Prostate gland (tissue), 2 donors: ENCODE measurements at regions not wholly inside any gene's neighbourhood (a gene's known extent, or its start where the extent isn't known, plus 50 kb on each side); places are given as distances from the start of the nearest gene placed in this dataset.

Experiments used
- POLR2A ChIP-seq: fragments of 450-650 bp; IDR thresholded peaks from one replicate; pipeline ENCODE4 v1.6.1; 2016; ENCODE audit warnings: antibody characterized with exemption, mild to moderate bottlenecking
- POLR2AphosphoS5 ChIP-seq: sonication (generic); formaldehyde crosslinking; IDR thresholded peaks from one replicate; pipeline ENCODE4 v1.6.1; 2017; ENCODE audit warnings: antibody characterized with exemption
- TF ChIP-seq, protein P1 (sequence below), 4 experiments: fragments of 200-600 bp in 2 of 4; fragments of 450-650 bp in 2 of 4; sonication (generic) in 2 of 4; IDR thresholded peaks; 1 replicate in 3 of 4; 2 replicates in 1 of 4; pipeline ENCODE4 v1.5.1; 2016 to 2019; ENCODE audit warnings: antibody characterized with exemption in 4 of 4, mild to moderate bottlenecking in 2 of 4, moderate library complexity in 2 of 4

GRCh38 chr5:51987669-51988209 is 604.5 kb downstream of the ISL1 start:
- TF ChIP-seq, protein P1, sequence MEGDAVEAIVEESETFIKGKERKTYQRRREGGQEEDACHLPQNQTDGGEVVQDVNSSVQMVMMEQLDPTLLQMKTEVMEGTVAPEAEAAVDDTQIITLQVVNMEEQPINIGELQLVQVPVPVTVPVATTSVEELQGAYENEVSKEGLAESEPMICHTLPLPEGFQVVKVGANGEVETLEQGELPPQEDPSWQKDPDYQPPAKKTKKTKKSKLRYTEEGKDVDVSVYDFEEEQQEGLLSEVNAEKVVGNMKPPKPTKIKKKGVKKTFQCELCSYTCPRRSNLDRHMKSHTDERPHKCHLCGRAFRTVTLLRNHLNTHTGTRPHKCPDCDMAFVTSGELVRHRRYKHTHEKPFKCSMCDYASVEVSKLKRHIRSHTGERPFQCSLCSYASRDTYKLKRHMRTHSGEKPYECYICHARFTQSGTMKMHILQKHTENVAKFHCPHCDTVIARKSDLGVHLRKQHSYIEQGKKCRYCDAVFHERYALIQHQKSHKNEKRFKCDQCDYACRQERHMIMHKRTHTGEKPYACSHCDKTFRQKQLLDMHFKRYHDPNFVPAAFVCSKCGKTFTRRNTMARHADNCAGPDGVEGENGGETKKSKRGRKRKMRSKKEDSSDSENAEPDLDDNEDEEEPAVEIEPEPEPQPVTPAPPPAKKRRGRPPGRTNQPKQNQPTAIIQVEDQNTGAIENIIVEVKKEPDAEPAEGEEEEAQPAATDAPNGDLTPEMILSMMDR (IDR thresholded peaks at IDR 0.05), result no peak
- TF ChIP-seq POLR2A (no peak), POLR2AphosphoS5 (no peak)
